ENCODE measurements at regions not wholly inside any gene's neighbourhood (a gene's known extent, or its start where the extent isn't known, plus 50 kb on each side); places are given as distances from the start of the nearest gene placed in this dataset.

GRCh38 chr12:115382681-115383080, 698.7 kb upstream of the TBX3 start:
- ATAC-seq (ENCODE audit: low read depth) (no peak), DNase-seq (no peak)
- Mint-ChIP-seq H3K9me3 (no peaks in the 10 kb centered on the region), H3K4me1 (no peaks in the 10 kb centered on the region), H3K4me3 (no peak overlapping the region), H3K27ac (no peak overlapping the region), H3K27me3 (no peaks in the 10 kb centered on the region), H3K36me3 (ENCODE audit: low read depth) (no peaks in the 10 kb centered on the region)
- CTCF ChIA-PET, result no interaction called here
- intact Hi-C loops (cut with micrococcal nuclease), result no loop called here
- no peak for TF ChIP-seq CTCF (IDR thresholded peaks at IDR 0.05)
- POLR2A ChIA-PET, result no interaction called here

- Mint-ChIP-seq H3K27ac (no peak overlapping the region), H3K27me3 (no peaks in the 10 kb centered on the region), H3K4me1 (no peaks in the 10 kb centered on the region), H3K4me3 (no peak overlapping the region), H3K9me3 (no peaks in the 10 kb centered on the region), H3K36me3 (ENCODE audit: low read depth) (no peaks in the 10 kb centered on the region)
- ATAC-seq (ENCODE audit: low read depth) (no peak), DNase-seq (no peak)
- intact Hi-C loops (cut with micrococcal nuclease), result no loop called here
- no peak for TF ChIP-seq CTCF (IDR thresholded peaks at IDR 0.05)
- CTCF ChIA-PET, result no interaction called here
- POLR2A ChIA-PET, result no interaction called here
Measured at GRCh38 chr12:115380546-115381120, 696.7 kb upstream of the TBX3 start.

- intact Hi-C loops (cut with micrococcal nuclease), result no loop called here
- no peak overlapping the region for H3K27ac Mint-ChIP-seq
- H3K9me3 Mint-ChIP-seq, result no peaks in the 10 kb centered on the region
- H3K27me3 Mint-ChIP-seq, result no peaks in the 10 kb centered on the region
- no peak overlapping the region for H3K4me3 Mint-ChIP-seq
- ATAC-seq (ENCODE audit: low read depth) (no peak), DNase-seq (no peak)
- ChIA-PET POLR2A (no interaction called here), CTCF (no interaction called here)
- no peaks in the 10 kb centered on the region for H3K36me3 Mint-ChIP-seq (ENCODE audit: low read depth)
- no peak for TF ChIP-seq CTCF (IDR thresholded peaks at IDR 0.05)
- H3K4me1 Mint-ChIP-seq, result no peaks in the 10 kb centered on the region
Measured at GRCh38 chr12:115378291-115378690, 694.3 kb upstream of the TBX3 start.

- Mint-ChIP-seq H3K27ac (no peak overlapping the region), H3K4me3 (no peak overlapping the region), H3K9me3 (no peaks in the 10 kb centered on the region), H3K4me1 (no peaks in the 10 kb centered on the region), H3K27me3 (no peaks in the 10 kb centered on the region), H3K36me3 (ENCODE audit: low read depth) (no peaks in the 10 kb centered on the region)
- intact Hi-C loops (cut with micrococcal nuclease), result no loop called here
- DNase-seq (no peak), ATAC-seq (ENCODE audit: low read depth) (no peak)
- POLR2A ChIA-PET, result no interaction called here
- TF ChIP-seq CTCF (IDR thresholded peaks at IDR 0.05), result no peak
- CTCF ChIA-PET, result no interaction called here
Measured at GRCh38 chr12:115377779-115378178, 693.8 kb upstream of the TBX3 start.

GRCh38 chr12:115377230-115377629, 693.3 kb upstream of the TBX3 start:
- no peaks in the 10 kb centered on the region for H3K9me3 Mint-ChIP-seq
- no peaks in the 10 kb centered on the region for H3K27me3 Mint-ChIP-seq
- TF ChIP-seq CTCF (IDR thresholded peaks at IDR 0.05), result no peak
- H3K36me3 Mint-ChIP-seq (ENCODE audit: low read depth), result no peaks in the 10 kb centered on the region
- intact Hi-C loops (cut with micrococcal nuclease), result no loop called here
- ChIA-PET POLR2A (no interaction called here), CTCF (no interaction called here)
- no peak for ATAC-seq (ENCODE audit: low read depth)
- no peak for DNase-seq
- H3K27ac Mint-ChIP-seq, result no peak overlapping the region
- H3K4me3 Mint-ChIP-seq, result no peak overlapping the region
- no peaks in the 10 kb centered on the region for H3K4me1 Mint-ChIP-seq

Data from activated B cell treated with CpG ODN at 0.5 μM for 24 hours (primary cell).